Ovary (tissue), 7 donors: ENCODE measurements at regions not wholly inside any gene's neighbourhood (a gene's known extent, or its start where the extent isn't known, plus 50 kb on each side); places are given as distances from the start of the nearest gene placed in this dataset.

ENCODE experiments used
- DNase-seq, 5 donors: peaks; one replicate each; pipeline ENCODE4 v3.0.0-alpha.2; 2019 to 2020
- H3K27ac ChIP-seq, 2 donors: fragments of 200-600 bp; one replicate each; pipeline versions ENCODE4 v1.5.1 to v1.8.0; 2019 to 2022
- H3K27me3 ChIP-seq: fragments of 200-600 bp; one replicate; pipeline ENCODE4 v1.8.0; 2022
- H3K36me3 ChIP-seq: fragments of 200-600 bp; sonication (generic); one replicate; pipeline ENCODE4 v1.5.1; 2019
- H3K4me1 ChIP-seq: one replicate; pipeline ENCODE4 v1.8.1; 2013; ENCODE audit warnings: mild to moderate bottlenecking, moderate library complexity; ENCODE audit not compliant: insufficient read depth
- H3K4me3 ChIP-seq: fragments of 200-600 bp; sonication (generic); one replicate; pipeline ENCODE4 v1.5.1; 2017
- H3K9me3 ChIP-seq, 2 donors: fragments of 200-600 bp in 1 of 2; sonication (generic) in 1 of 2; one replicate each; pipeline versions ENCODE4 v1.5.1 to v1.8.1; 2013 to 2019; ENCODE audit warnings: mild to moderate bottlenecking in 1 of 2, moderate library complexity in 1 of 2
- EP300 ChIP-seq: sonication (generic); formaldehyde crosslinking; IDR thresholded peaks from one replicate; pipeline ENCODE4 v1.6.1; 2017; ENCODE audit warnings: antibody characterized with exemption
- POLR2A ChIP-seq: fragments of 450-650 bp; IDR thresholded peaks from one replicate; pipeline ENCODE4 v1.6.1; 2017; ENCODE audit warnings: antibody characterized with exemption, mild to moderate bottlenecking, moderate library complexity
- WGBS, 3 donors: extraction: QIAGEN DNeasy Blood & Tissue Kit in 1 of 3; methylation state at CpG; one replicate each; pipeline versions ENCODE4 v1.1.5 to v1.1.7; 2013 to 2017; 5-methylcytosine and 5-hydroxymethylcytosine counted together
- intact Hi-C, 4 donors: fragments of 100-400 bp; cut with DNase I; formaldehyde crosslinking; loops; one replicate each; pipeline versions ENCODE4 v1.11.0 to v1.15.1; 2022 to 2023
- TF ChIP-seq, protein P1 (sequence below), 3 donors: fragments of 450-650 bp in 2 of 3; fragments of 200-600 bp in 1 of 3; IDR thresholded peaks; one replicate each; pipeline versions ENCODE4 v1.5.1 to v1.8.0; 2016 to 2022; ENCODE audit warnings: antibody characterized with exemption in 3 of 3, mild to moderate bottlenecking in 1 of 3
- donor health status: DM: no; HTN: no; CAD: no; lungs with moderate emphysema.
- donor health status: DM: no; HTN: no; CAD: no.
- donor health status: Bipolar disorder and iron deficiency.
- donor health status: DM: no; HTN: no; CAD: no.
- donor health status: DM: yes; HTN: yes; CAD: no.

DNA sequence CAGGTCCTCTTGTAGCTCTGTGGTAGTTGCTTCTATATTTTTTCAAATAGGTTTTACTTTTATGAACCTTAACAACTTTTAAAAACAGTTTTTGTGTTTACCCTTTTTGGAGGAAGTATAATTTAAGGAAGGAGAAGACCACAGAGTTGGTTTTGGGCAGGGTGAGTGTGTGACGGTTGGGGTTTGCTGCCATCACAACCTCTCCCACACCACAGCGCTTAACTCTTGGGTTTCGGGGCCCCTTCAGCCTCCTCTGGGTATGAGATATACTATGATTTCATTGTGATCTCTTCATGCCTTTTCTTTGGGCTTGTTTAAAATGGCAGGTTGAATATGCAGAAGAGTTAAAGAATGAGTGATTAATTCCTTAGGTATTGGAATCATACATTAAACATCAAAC, 228.7 kb upstream of the CRY1 start:
- Histone ChIP-seq H3K4me1 (peaks cover 8% of the 10 kb centered on the region), H3K9me3 (no peaks in the 10 kb centered on the region), H3K4me3 (no peak overlapping the region), H3K36me3 (no peaks in the 10 kb centered on the region), H3K27me3 (no peaks in the 10 kb centered on the region), H3K27ac (no peak overlapping the region)
- TF ChIP-seq, protein P1, sequence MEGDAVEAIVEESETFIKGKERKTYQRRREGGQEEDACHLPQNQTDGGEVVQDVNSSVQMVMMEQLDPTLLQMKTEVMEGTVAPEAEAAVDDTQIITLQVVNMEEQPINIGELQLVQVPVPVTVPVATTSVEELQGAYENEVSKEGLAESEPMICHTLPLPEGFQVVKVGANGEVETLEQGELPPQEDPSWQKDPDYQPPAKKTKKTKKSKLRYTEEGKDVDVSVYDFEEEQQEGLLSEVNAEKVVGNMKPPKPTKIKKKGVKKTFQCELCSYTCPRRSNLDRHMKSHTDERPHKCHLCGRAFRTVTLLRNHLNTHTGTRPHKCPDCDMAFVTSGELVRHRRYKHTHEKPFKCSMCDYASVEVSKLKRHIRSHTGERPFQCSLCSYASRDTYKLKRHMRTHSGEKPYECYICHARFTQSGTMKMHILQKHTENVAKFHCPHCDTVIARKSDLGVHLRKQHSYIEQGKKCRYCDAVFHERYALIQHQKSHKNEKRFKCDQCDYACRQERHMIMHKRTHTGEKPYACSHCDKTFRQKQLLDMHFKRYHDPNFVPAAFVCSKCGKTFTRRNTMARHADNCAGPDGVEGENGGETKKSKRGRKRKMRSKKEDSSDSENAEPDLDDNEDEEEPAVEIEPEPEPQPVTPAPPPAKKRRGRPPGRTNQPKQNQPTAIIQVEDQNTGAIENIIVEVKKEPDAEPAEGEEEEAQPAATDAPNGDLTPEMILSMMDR (IDR thresholded peaks at IDR 0.05): no peak
- TF ChIP-seq EP300 (no peak), POLR2A (no peak)
- intact Hi-C loops: no loop called here
- no peak for DNase-seq
- 75 to 84% (median 76%) methylated on average over 3 of the region's 3 CpGs for WGBS, 3 donors

- H3K36me3 ChIP-seq: no peaks in the 10 kb centered on the region
- no peaks in the 10 kb centered on the region for H3K27me3 ChIP-seq
- WGBS, 3 donors: 42 to 58% (median 58%) methylated on average over 2 of the region's 2 CpGs
- H3K4me3 ChIP-seq: no peak overlapping the region
- H3K4me1 ChIP-seq: peaks cover 2% of the 10 kb centered on the region
- no peak for DNase-seq
- intact Hi-C loops: no loop called here
- no peak for TF ChIP-seq POLR2A
- no peak for TF ChIP-seq EP300
- TF ChIP-seq, protein P1 (IDR thresholded peaks at IDR 0.05): no peak
- H3K9me3 ChIP-seq: no peaks in the 10 kb centered on the region
- H3K27ac ChIP-seq: no peak overlapping the region
Observed at GRCh38 chr12:107325075-107325608, 231.8 kb upstream of the CRY1 start.

- no peak overlapping the region for H3K27ac ChIP-seq
- H3K4me3 ChIP-seq: no peak overlapping the region
- WGBS, 3 donors: 17 to 21% (median 20%) methylated on average over 2 of the region's 2 CpGs
- no peak for TF ChIP-seq POLR2A
- TF ChIP-seq, protein P1 (IDR thresholded peaks at IDR 0.05): no peak
- TF ChIP-seq EP300: no peak
- H3K27me3 ChIP-seq: no peaks in the 10 kb centered on the region
- DNase-seq: no peak
- H3K4me1 ChIP-seq: peaks cover under 1% of the 10 kb centered on the region
- no peaks in the 10 kb centered on the region for H3K9me3 ChIP-seq
- intact Hi-C loops: no loop called here
- no peaks in the 10 kb centered on the region for H3K36me3 ChIP-seq
Observed at GRCh38 chr12:107326237-107326636, 232.9 kb upstream of the CRY1 start.

DNA sequence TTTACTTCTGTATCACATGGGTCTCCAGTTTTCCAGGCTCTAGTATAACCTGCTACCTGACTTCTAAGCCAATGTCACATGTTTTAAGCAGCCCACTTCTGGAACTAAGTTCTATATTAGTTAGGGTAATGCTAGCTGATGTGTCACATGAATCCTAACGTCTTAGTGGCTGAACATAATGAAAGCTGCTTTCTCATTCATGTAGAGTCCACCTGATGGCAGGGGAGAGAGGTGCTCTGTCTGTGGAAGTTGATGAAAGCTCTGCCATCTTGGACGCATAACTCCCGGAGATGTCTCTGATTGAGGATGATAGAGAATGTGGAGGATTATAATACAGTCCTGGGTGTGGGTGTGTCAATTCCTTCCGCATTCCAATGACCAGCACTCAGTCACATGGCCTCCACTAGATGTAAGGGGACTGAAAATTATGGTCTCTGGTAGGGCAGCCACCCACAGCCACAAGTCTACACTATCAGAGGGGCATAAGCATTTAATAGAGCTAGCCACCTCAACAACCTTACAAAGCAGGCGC, 234.4 kb upstream of the CRY1 start:
- DNase-seq: no peak

More for the DNA sequence above, 234.4 kb upstream of the CRY1 start:
- Histone ChIP-seq H3K4me1 (no peaks in the 10 kb centered on the region), H3K27ac (no peak overlapping the region), H3K27me3 (no peaks in the 10 kb centered on the region), H3K9me3 (no peaks in the 10 kb centered on the region), H3K36me3 (no peaks in the 10 kb centered on the region), H3K4me3 (no peak overlapping the region)
- intact Hi-C loops: no loop called here
- 55 to 65% (median 57%) methylated on average over 5 of the region's 5 CpGs for WGBS, 3 donors
- TF ChIP-seq EP300 (no peak), POLR2A (no peak)
- TF ChIP-seq, protein P1 (IDR thresholded peaks at IDR 0.05): no peak
